Upper lobe of left lung (tissue), 4 donors: ENCODE measurements at regions not wholly inside any gene's neighbourhood (a gene's known extent, or its start where the extent isn't known, plus 50 kb on each side); places are given as distances from the start of the nearest gene placed in this dataset.

ENCODE experiments used
- POLR2A ChIP-seq, 4 donors: fragments of 450-650 bp; IDR thresholded peaks; one replicate each; pipeline ENCODE4 v1.5.1; 2016 to 2017; ENCODE audit warnings: antibody characterized with exemption in 4 of 4, mild to moderate bottlenecking in 2 of 4
- TF ChIP-seq, protein P1 (sequence below), 6 experiments: fragments of 450-650 bp in 4 of 6; fragments of 200-600 bp in 2 of 6; sonication (generic) in 2 of 6; IDR thresholded peaks; one replicate each; pipeline ENCODE4 v1.5.1; 2016 to 2019; ENCODE audit warnings: antibody characterized with exemption in 6 of 6

DNA sequence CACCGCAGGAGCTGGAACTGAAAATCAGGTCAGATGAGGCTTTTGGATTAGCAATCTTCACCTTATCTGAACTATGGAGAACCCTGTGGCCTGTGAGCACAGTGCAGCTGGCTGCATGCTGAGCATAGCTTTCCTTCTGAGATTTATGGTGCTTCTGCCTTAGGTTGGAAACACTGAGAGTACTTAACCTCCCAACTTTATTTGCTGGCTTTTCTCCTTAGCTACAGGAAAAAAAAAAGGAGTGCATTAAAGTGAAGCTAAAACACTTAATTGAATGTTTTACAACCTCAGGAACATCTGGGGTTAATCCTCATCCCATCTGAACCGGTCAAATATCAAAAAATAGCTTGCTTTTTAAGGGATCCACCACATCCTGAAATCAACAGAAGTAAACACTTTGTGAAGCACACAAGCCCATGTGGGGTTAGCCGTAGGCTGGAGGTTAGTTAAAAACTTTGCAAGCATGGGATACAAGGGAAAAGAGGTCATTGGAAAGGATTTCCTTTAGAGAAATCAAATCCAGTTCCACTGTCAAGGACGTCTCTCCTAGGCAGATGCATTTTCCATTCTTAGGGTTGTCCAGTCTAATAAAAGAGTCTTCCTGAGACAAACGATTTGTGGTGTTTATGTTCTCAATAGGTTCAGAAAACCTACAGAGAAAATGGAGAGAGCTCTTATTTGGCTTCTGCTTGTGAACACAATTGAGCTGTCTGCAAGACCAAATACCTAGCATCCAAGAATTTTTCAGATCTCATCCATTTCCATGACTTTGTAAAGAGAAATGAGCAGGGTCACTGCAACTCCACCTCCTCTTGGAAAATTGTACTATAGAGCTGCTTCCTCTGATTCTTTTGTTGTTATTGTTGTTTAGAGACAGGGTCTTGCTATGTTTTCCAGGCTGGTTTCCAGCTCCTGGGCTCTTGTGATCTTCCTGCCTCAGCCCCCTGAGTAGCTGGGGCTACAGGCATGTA, 470.4 kb upstream of the IGFBP3 start:
- TF ChIP-seq POLR2A (IDR thresholded peaks at IDR 0.05) = no peak
- TF ChIP-seq, protein P1, sequence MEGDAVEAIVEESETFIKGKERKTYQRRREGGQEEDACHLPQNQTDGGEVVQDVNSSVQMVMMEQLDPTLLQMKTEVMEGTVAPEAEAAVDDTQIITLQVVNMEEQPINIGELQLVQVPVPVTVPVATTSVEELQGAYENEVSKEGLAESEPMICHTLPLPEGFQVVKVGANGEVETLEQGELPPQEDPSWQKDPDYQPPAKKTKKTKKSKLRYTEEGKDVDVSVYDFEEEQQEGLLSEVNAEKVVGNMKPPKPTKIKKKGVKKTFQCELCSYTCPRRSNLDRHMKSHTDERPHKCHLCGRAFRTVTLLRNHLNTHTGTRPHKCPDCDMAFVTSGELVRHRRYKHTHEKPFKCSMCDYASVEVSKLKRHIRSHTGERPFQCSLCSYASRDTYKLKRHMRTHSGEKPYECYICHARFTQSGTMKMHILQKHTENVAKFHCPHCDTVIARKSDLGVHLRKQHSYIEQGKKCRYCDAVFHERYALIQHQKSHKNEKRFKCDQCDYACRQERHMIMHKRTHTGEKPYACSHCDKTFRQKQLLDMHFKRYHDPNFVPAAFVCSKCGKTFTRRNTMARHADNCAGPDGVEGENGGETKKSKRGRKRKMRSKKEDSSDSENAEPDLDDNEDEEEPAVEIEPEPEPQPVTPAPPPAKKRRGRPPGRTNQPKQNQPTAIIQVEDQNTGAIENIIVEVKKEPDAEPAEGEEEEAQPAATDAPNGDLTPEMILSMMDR (IDR thresholded peaks at IDR 0.05) = no peak
